Stimulated activated naive CD4-positive, alpha-beta T cell treated with Interleukin-2 at 50 U/mL for 16 hours (primary cell): ENCODE measurements at regions not wholly inside any gene's neighbourhood (a gene's known extent, or its start where the extent isn't known, plus 50 kb on each side); places are given as distances from the start of the nearest gene placed in this dataset.

Experiments
- DNase-seq: peaks from one replicate; lab custom pipeline; 2025; lab: John Stamatoyannopoulos, UW

DNA sequence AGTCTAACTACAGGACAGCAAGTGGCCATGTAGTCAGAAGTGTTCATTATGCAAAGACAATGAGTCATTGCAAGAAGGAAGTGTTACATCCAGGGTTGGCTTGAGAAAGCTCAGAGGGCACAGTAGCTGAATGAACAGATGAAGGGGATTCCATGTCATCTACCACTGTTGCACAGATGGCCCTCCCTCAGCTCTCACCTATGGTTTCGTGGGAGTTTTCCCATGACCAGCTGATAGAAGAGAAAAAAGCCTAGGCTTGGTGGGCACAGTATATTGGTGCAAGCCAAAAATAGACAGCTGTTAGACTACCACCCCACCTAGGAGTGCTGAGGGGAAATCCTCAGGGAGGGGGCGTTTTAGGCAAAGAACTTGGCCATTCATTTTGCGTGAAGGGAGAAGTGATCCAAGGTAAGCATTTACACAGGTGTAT, 217.0 kb downstream of the DMRT2 start:
- no peak for DNase-seq

DNA sequence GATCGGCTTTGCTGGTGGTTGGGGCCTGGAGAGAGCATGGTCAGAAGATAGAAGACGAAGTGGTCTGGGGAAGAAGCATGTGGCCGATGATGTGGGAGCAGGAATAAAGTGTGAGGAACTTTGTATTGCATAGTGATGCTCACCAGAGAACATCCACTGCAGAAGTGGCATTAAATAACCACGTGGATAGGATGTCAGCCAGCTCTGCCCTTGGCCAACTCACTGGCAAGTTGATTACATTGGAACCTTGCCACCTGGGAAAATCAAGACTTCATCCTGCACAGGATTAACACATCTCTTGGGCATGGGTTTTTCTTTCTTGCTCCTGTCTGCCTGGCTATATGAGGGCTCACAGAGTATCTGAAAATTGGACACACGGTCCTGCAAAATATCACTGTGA, 217.4 kb downstream of the DMRT2 start:
- DNase-seq = no peak

DNA sequence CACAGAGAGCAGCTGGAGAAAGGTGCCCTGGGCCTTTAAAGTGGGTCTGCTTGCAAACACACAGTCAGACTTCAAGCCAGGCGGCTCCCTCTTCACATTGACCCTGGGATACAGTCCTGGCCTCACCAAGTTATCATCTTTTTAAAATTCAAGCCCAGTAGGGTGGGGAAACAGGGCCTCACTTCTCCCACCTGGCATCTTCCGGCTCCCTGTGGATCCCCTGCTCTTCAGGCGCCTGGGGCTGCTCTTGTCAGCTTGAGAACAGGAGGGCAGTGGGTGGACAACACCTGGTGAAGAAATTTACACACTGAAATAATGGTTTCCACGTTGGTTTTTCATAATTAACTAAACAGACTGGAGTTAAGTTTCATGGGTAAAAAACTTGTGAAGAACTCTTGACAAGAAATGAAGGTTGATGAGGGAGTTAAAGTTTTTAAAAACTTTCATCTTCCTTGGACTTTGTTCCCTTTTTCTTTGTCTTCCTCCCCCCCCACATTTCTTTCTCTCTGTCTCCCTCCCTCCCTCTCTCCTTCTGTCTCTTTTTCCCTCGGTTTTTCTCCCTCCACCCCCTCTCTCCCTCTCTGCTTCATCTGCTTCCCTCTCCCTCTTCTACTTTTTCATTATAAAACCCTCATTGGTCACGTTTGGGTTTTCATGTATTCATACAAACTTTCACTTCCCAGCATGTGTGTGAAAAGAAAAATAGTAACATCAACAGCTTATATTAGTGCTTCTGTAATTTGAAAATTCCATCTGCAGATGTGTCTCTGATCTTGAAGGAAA, 219.6 kb downstream of the DMRT2 start:
- no peak for DNase-seq

GRCh38 chr9:1271367-1271766, 221.2 kb downstream of the DMRT2 start:
- DNase-seq = no peak

DNA sequence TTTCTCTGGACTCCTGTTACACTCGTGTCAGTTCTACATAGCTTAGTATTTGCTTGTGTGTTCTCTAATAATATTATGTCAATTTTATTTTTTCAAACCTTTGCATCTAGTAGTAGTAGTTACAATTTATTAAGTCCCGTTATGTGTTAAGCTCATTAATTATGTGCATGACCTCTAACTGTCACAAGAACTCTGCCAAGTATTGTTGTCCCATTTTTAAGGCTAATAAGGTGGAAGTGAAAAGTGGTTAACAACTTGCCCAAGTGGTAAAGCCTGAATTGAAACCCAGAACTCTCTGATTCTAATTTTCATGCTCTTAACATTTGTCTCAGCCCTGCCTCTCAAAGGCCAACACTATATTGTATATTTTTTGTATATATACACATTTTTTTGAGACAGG, 221.6 kb downstream of the DMRT2 start:
- DNase-seq = no peak

- no peak for DNase-seq
Measured at GRCh38 chr9:1272488-1272887, 222.3 kb downstream of the DMRT2 start.

DNA sequence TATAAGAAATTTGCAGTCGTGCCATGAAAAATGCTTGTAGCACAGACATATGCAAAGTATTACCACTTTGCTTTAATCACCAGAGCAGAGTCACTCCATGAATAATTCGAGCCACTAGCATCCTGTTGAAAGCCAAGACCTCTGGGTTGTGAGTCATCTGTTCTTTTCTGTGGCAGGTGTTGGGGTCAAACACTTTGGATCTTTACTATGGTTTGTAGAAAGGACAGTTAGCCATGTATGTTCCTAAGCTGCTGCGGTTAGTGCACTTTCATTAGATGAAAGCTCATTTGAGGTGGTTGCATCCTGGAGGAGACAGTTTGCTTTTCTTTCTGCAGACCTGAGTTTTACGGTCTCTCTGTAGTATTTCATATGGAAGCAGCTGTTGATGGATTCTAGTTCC, 223.7 kb downstream of the DMRT2 start:
- DNase-seq = no peak

DNA sequence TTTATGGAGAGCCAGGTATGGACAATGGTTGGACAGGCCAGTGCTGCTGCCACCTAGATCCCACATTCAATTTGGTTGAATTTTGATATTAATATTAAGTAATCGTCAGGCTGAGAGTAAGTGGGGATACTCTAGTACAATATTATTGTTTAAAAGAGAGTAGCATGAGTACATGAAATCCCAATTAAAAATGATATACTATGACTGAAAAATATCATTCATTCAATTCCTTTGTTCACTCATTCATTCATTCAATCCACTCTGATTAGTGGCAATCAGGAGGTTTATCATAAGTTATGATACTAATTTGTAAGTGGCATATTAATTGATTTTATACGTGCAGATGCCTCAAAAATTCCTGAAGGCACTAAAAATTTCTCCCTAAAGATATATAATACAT, 224.2 kb downstream of the DMRT2 start:
- no peak for DNase-seq

DNA sequence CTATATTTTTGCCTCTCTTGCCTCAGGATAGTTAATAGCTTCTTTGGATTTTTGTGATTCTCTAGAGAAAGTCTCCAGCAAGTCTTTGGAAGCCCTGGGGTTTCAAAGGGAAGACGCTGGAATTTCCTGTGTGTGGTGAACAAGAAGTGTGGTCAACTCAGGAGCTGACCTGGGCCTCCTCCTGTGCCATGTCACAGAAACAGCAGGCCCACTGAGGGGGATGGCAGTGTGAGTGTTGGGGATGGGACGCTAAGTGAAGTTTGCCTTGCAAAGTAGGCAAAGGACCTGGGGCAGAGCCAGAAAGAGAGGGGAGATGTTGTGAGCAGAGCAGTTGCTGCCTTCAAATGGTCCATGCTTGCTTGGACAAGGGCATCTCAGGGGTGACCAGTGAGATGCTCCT, 226.3 kb downstream of the DMRT2 start:
- DNase-seq = no peak

GRCh38 chr9:1284727-1285126, 234.6 kb downstream of the DMRT2 start:
- DNase-seq = no peak

GRCh38 chr9:1285526-1285925, 235.4 kb downstream of the DMRT2 start:
- DNase-seq = no peak

GRCh38 chr9:1292384-1292783, 242.2 kb downstream of the DMRT2 start:
- no peak for DNase-seq

GRCh38 chr9:1294641-1295258, 244.6 kb downstream of the DMRT2 start:
- no peak for DNase-seq

DNA sequence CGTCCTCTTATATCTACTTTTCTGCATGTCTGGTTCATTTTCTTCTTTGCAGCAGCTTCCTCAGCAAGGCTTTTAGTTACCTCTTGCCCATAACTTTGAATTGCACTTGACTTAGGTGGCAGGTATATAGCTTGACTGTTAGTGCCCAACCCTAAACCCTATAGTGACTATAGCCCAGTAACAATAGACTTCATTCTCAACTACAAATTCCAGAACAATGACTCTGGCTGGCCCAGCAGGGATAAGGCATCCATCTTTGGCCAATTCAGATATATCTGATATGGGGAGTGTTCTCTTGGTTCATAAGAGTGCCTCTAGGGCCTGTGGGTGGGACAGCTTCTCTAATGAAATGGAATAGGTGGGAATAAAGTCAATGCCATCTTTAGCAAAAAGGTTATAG, 246.2 kb downstream of the DMRT2 start:
- DNase-seq = no peak

GRCh38 chr9:1298046-1298445, 247.9 kb downstream of the DMRT2 start:
- no peak for DNase-seq

DNA sequence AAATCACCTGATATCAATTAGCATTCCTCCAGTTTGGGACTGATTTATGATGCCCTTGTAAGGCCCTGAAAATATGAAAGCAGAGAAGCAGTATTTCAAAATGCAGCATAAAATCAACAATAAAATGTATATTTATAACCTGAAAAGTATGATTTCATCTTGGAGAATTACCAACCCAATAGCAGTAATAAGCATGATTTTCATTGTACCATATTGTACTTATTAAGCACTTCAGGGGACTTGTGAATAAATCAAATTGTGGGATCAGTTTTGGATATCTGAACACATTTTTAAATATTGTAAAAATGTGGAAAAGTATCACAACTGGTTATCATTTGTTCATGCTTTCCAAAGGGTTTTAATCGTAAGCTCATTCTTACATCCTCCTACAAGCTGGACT, 250.8 kb downstream of the DMRT2 start:
- no peak for DNase-seq

DNA sequence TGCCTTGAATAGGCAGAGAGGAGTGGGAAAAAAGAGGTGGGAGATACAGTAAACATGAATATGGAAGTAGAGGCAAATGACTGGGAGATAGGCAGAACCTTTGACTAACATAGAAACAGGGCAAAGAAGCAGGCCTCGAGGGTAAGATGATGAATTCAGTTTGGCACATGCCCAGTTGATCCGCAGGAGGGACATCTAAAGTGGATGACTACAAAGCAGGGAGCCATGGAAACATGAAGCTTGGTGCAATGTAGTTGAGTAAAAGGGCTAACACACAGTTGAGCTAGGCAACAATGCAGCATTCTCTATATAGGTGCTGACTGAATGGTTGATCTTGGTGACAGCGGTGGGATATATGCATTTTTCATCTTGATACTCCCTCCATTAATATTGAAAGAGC, 253.8 kb downstream of the DMRT2 start:
- DNase-seq = no peak

DNA sequence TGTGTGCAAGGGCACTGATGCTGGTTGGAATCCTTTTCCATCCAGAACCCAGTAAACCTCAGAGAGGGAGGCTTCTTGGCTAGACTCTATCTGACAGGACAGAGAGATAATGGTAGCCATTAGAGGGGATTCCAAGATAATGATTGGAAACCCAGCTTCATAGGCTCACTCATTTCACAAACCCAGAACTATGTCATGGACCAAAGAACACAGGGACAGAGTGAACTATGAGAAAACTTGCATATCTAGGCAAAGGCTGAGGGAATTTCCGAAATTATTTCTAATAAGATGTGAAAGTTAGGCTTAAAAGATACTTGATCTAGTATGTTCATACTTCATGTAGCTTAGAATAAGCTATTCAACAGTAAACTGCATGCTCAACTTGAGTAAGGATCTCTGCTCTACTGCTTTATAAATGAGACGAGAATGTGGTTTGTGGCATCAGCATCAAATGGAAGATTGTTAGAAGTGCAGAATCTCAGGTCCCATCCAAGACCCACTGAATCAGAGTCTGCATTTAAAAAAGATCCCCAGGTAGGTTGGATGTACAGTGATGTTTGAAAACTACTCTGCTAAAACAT, 261.4 kb downstream of the DMRT2 start:
- DNase-seq = no peak

GRCh38 chr9:1319436-1319835, 269.3 kb downstream of the DMRT2 start:
- no peak for DNase-seq

DNA sequence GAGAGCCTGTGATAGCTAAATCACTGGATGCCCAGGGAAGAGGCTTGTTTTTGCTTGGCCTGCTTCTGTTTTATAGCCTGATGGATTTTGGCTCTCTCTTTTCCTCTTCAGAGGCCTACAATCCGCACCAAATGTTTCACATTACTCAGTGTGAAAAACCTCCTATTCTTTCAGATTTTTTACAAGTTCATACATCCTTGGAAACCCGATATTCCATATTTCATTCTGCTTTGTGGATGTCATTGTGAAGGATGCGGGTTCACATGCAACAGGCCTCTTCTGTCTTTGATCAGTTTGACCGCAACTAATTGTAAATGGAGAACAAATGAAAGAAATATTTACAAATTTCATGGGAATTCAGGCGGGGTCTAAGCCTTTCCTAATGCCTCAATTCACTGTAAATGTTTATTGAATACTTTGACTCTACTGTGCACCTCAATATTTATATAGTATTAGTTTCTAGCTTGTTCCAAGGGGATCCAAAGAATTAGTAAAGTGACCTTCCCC, 269.9 kb downstream of the DMRT2 start:
- no peak for DNase-seq

GRCh38 chr9:1320607-1321195, 270.5 kb downstream of the DMRT2 start:
- no peak for DNase-seq

DNA sequence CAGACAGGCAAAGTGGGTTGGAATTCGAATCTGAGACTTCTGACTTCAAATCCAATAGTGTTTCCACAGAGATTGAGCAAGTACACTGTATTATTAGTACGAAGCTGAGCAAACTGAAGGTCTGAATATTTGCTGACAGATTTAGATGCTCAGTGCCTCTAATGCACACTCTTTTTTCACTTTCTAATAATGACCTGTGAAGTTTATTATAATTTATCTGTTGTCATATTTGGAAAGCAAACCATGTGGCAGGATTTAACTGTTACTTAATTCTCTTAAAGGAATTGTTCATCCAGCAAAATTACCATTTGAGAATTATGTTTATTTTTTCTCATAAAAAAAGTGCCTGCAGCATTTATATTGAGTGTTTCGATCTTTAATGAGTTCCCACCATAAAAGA, 277.3 kb downstream of the DMRT2 start:
- DNase-seq = no peak

GRCh38 chr9:1328341-1328740, 278.2 kb downstream of the DMRT2 start:
- DNase-seq = no peak
